ENCODE measurements at regions not wholly inside any gene's neighbourhood (a gene's known extent, or its start where the extent isn't known, plus 50 kb on each side); places are given as distances from the start of the nearest gene placed in this dataset.

GRCh38 chr3:7964899-7965298, 536.7 kb upstream of the LMCD1 start:
- WGBS, 4 donors = 63 to 69% (median 67%) methylated on average over 2 of the region's 2 CpGs
- intact Hi-C loops (cut with DNase I) = no loop called here

GRCh38 chr3:7973006-7973405, 528.6 kb upstream of the LMCD1 start:
- intact Hi-C loops (cut with DNase I) = loop anchor here in 1 of 10 donors (10.0 kb wide), 1 partner anchor 122 kb away; no protein-coding TSS in a partner anchor
- H3K27me3 ChIP-seq = no peaks in the 10 kb centered on the region
- WGBS, 4 donors = 36 to 71% (median 59%) methylated on average over 1 of the region's 1 CpG
- no peaks in the 10 kb centered on the region for H3K9me3 ChIP-seq
- peaks cover 0 to 8% (median 2%) of the 10 kb centered on the region in 12 donors for H3K4me1 ChIP-seq
- no peak overlapping the region for H3K27ac ChIP-seq
- no peak overlapping the region for H3K4me3 ChIP-seq
- TF ChIP-seq CTCF (IDR thresholded peaks at IDR 0.05) = no peak
- TF ChIP-seq POLR2A (IDR thresholded peaks at IDR 0.05) = no peak
- no peak for ATAC-seq
- H3K36me3 ChIP-seq = no peaks in the 10 kb centered on the region
- no peak for DNase-seq

More at GRCh38 chr3:7964899-7965298, 536.7 kb upstream of the LMCD1 start:
- H3K4me1 ChIP-seq = peaks cover 0 to 3% (median 0%) of the 10 kb centered on the region in 12 donors
- DNase-seq (no peak), ATAC-seq (no peak)
- no peaks in the 10 kb centered on the region for H3K9me3 ChIP-seq
- H3K4me3 ChIP-seq = no peak overlapping the region
- H3K27ac ChIP-seq = no peak overlapping the region
- TF ChIP-seq POLR2A (IDR thresholded peaks at IDR 0.05) (no peak), CTCF (IDR thresholded peaks at IDR 0.05) (no peak)
- no peaks in the 10 kb centered on the region for H3K27me3 ChIP-seq
- no peaks in the 10 kb centered on the region for H3K36me3 ChIP-seq

GRCh38 chr3:7977245-7978086, 524.2 kb upstream of the LMCD1 start:
- ATAC-seq = peak; percentile 51 to 75 (median 72)
- Histone ChIP-seq H3K36me3 (no peaks in the 10 kb centered on the region), H3K27me3 (no peaks in the 10 kb centered on the region), H3K4me1 (peaks cover 0 to 11% (median 3%) of the 10 kb centered on the region in 12 donors), H3K4me3 (no peak overlapping the region), H3K9me3 (no peaks in the 10 kb centered on the region), H3K27ac (no peak overlapping the region)
- intact Hi-C loops (cut with DNase I) = loop anchor here in 1 of 10 donors (10.0 kb wide), 1 partner anchor 117 kb away; no protein-coding TSS in a partner anchor
- DNase-seq = peak in 2 of 5 donors; percentile 29 to 32
- WGBS, 4 donors = 43 to 59% (median 50%) methylated on average over 5 of the region's 5 CpGs
- TF ChIP-seq POLR2A (IDR thresholded peaks at IDR 0.05) (no peak), CTCF (IDR thresholded peaks at IDR 0.05) (no peak)

GRCh38 chr3:7978087-7978422, 523.6 kb upstream of the LMCD1 start:
- intact Hi-C loops (cut with DNase I) = loop anchor here in 1 of 10 donors (10.0 kb wide), 1 partner anchor 117 kb away; no protein-coding TSS in a partner anchor
- H3K36me3 ChIP-seq = no peaks in the 10 kb centered on the region
- DNase-seq (peak in 4 of 5 donors; percentile 21 to 48 (median 27)), ATAC-seq (peak; percentile 26 to 78 (median 67))
- WGBS, 4 donors = 17 to 36% (median 23%) methylated on average over 5 to 6 of the region's 6 CpGs
- no peaks in the 10 kb centered on the region for H3K9me3 ChIP-seq
- H3K27me3 ChIP-seq = no peaks in the 10 kb centered on the region
- peaks cover 0 to 11% (median 3%) of the 10 kb centered on the region in 12 donors for H3K4me1 ChIP-seq
- H3K27ac ChIP-seq = no peak overlapping the region
- no peak overlapping the region for H3K4me3 ChIP-seq
- TF ChIP-seq POLR2A (IDR thresholded peaks at IDR 0.05) (no peak), CTCF (IDR thresholded peaks at IDR 0.05) (no peak)

Data from heart left ventricle (tissue), 16 donors.